ENCODE measurements at regions not wholly inside any gene's neighbourhood (a gene's known extent, or its start where the extent isn't known, plus 50 kb on each side); places are given as distances from the start of the nearest gene placed in this dataset.

- Histone ChIP-seq H3K4me3 (replicated peaks in 1 of 4; ENCODE audit: control extremely low read depth in 1 of 4, insufficient read depth in 1 of 4, low read depth in 3 of 4, low read length in 4 of 4) (no peak overlapping the region), H3K4me2 (ENCODE audit: extremely low read depth, insufficient read depth, low read length) (no peak overlapping the region), H2AFZ (ENCODE audit: low read length) (no peak overlapping the region), H3K9ac (ENCODE audit: insufficient read depth, low read length) (no peak overlapping the region), H3K9me3 (ENCODE audit: control insufficient read depth, insufficient read depth, low read depth, low read length) (no peaks in the 10 kb centered on the region), H3K36me3 (ENCODE audit: control insufficient read depth, insufficient read depth, low read length) (no peaks in the 10 kb centered on the region), H3K4me1 (ENCODE audit: control insufficient read depth, extremely low read depth, insufficient read depth, low read length) (no peaks in the 10 kb centered on the region), H3K79me2 (ENCODE audit: control insufficient read depth, insufficient read depth, low read length) (no peaks in the 10 kb centered on the region), H3K27me3 (ENCODE audit: control insufficient read depth, insufficient read depth, low read length) (no peaks in the 10 kb centered on the region), H3K27ac (ENCODE audit: insufficient read depth, low read length) (no peak overlapping the region), H4K20me1 (ENCODE audit: control insufficient read depth, extremely low read depth, insufficient read depth, low read length) (no peaks in the 10 kb centered on the region)
- no peak for TF ChIP-seq EZH2 (IDR thresholded peaks at IDR 0.05; ENCODE audit: low read length, missing control alignments)
- TF ChIP-seq CTCF (conservative IDR thresholded peaks at IDR 0.05 in 1 of 2, IDR thresholded peaks at IDR 0.05 in 1 of 2; ENCODE audit: low read depth in 1 of 2, low read length in 2 of 2), result no peak
- DNase-seq (ENCODE audit: low read depth in 2 of 2), result no peak
These were observed 76.6 kb upstream of the CNTN1 start for GRCh38 chr12:40615590-40615989.

- H3K9me3 ChIP-seq (ENCODE audit: control insufficient read depth, insufficient read depth, low read depth, low read length), result no peaks in the 10 kb centered on the region
- TF ChIP-seq CTCF (conservative IDR thresholded peaks at IDR 0.05 in 1 of 2, IDR thresholded peaks at IDR 0.05 in 1 of 2; ENCODE audit: low read depth in 1 of 2, low read length in 2 of 2) (no peak), EZH2 (IDR thresholded peaks at IDR 0.05; ENCODE audit: low read length, missing control alignments) (no peak)
- H4K20me1 ChIP-seq (ENCODE audit: control insufficient read depth, extremely low read depth, insufficient read depth, low read length), result no peaks in the 10 kb centered on the region
- H3K4me1 ChIP-seq (ENCODE audit: control insufficient read depth, extremely low read depth, insufficient read depth, low read length), result no peaks in the 10 kb centered on the region
- H3K79me2 ChIP-seq (ENCODE audit: control insufficient read depth, insufficient read depth, low read length), result no peaks in the 10 kb centered on the region
- no peak overlapping the region for H3K4me3 ChIP-seq (replicated peaks in 1 of 4; ENCODE audit: control extremely low read depth in 1 of 4, insufficient read depth in 1 of 4, low read depth in 3 of 4, low read length in 4 of 4)
- H3K27ac ChIP-seq (ENCODE audit: insufficient read depth, low read length), result no peak overlapping the region
- no peak overlapping the region for H2AFZ ChIP-seq (ENCODE audit: low read length)
- no peaks in the 10 kb centered on the region for H3K27me3 ChIP-seq (ENCODE audit: control insufficient read depth, insufficient read depth, low read length)
- H3K36me3 ChIP-seq (ENCODE audit: control insufficient read depth, insufficient read depth, low read length), result no peaks in the 10 kb centered on the region
- no peak overlapping the region for H3K9ac ChIP-seq (ENCODE audit: insufficient read depth, low read length)
- DNase-seq (ENCODE audit: low read depth in 2 of 2), result no peak
- no peak overlapping the region for H3K4me2 ChIP-seq (ENCODE audit: extremely low read depth, insufficient read depth, low read length)
These were observed 75.8 kb upstream of the CNTN1 start for GRCh38 chr12:40616383-40616915.

- Histone ChIP-seq H3K4me1 (ENCODE audit: control insufficient read depth, extremely low read depth, insufficient read depth, low read length) (no peaks in the 10 kb centered on the region), H3K9ac (ENCODE audit: insufficient read depth, low read length) (no peak overlapping the region)
These were observed 73.6 kb upstream of the CNTN1 start for GRCh38 chr12:40618636-40619035.

More at GRCh38 chr12:40618636-40619035, 73.6 kb upstream of the CNTN1 start:
- Histone ChIP-seq H3K27ac (ENCODE audit: insufficient read depth, low read length) (no peak overlapping the region), H2AFZ (ENCODE audit: low read length) (no peak overlapping the region), H3K4me2 (ENCODE audit: extremely low read depth, insufficient read depth, low read length) (no peak overlapping the region), H3K79me2 (ENCODE audit: control insufficient read depth, insufficient read depth, low read length) (no peaks in the 10 kb centered on the region), H3K4me3 (replicated peaks in 1 of 4; ENCODE audit: control extremely low read depth in 1 of 4, insufficient read depth in 1 of 4, low read depth in 3 of 4, low read length in 4 of 4) (no peak overlapping the region), H3K9me3 (ENCODE audit: control insufficient read depth, insufficient read depth, low read depth, low read length) (no peaks in the 10 kb centered on the region), H3K27me3 (ENCODE audit: control insufficient read depth, insufficient read depth, low read length) (no peaks in the 10 kb centered on the region), H4K20me1 (ENCODE audit: control insufficient read depth, extremely low read depth, insufficient read depth, low read length) (no peaks in the 10 kb centered on the region), H3K36me3 (ENCODE audit: control insufficient read depth, insufficient read depth, low read length) (no peaks in the 10 kb centered on the region)
- no peak for TF ChIP-seq CTCF (conservative IDR thresholded peaks at IDR 0.05 in 1 of 2, IDR thresholded peaks at IDR 0.05 in 1 of 2; ENCODE audit: low read depth in 1 of 2, low read length in 2 of 2)
- TF ChIP-seq EZH2 (IDR thresholded peaks at IDR 0.05; ENCODE audit: low read length, missing control alignments), result no peak
- DNase-seq (ENCODE audit: low read depth in 2 of 2), result no peak
